K562 (cell line): ENCODE measurements at regions not wholly inside any gene's neighbourhood (a gene's known extent, or its start where the extent isn't known, plus 50 kb on each side); places are given as distances from the start of the nearest gene placed in this dataset.

Source experiments
- BDP1 ChIP-seq: IDR thresholded peaks from 3 replicates; pipeline ENCODE4 v1.6.1; 2011; ENCODE audit not compliant: insufficient read length, insufficient read depth
- E2F3 ChIP-seq: fragments of 250-450 bp; sonication (Bioruptor Pico); IDR thresholded peaks from 2 replicates; pipeline ENCODE4 v1.4.0; 2020; ENCODE audit warnings: mild to moderate bottlenecking
- HDAC8 ChIP-seq: fragments of 450-650 bp; IDR thresholded peaks from 2 replicates; pipeline ENCODE4 v1.6.1; 2016; ENCODE audit warnings: mild to moderate bottlenecking, missing genetic modification characterization, moderate library complexity, missing compliant biosample characterization
- KDM4B ChIP-seq, 2 experiments: fragments of 450-650 bp in 1 of 2; sonication (generic) in 1 of 2; IDR thresholded peaks; 2 replicates each; pipeline ENCODE4 v1.6.1; 2016 to 2017; ENCODE audit warnings: borderline replicate concordance in 2 of 2, antibody characterized with exemption in 1 of 2, low read depth in 1 of 2, mild to moderate bottlenecking in 1 of 2
- NFE2L1 ChIP-seq: fragments of 450-650 bp; IDR thresholded peaks from 2 replicates; pipeline ENCODE4 v1.6.1; 2016; ENCODE audit warnings: missing genetic modification characterization, low read depth, mild to moderate bottlenecking, missing compliant biosample characterization, moderate library complexity, borderline replicate concordance
- STAG1 ChIP-seq: sonication (generic); formaldehyde crosslinking; IDR thresholded peaks from 2 replicates; pipeline ENCODE4 v1.5.0; 2020; ENCODE audit warnings: missing genetic modification reagents, borderline replicate concordance
- ZFP1 ChIP-seq: fragments of 450-650 bp; formaldehyde crosslinking; IDR thresholded peaks from 2 replicates; pipeline ENCODE4 v1.4.0; 2020; ENCODE audit warnings: mild to moderate bottlenecking, mixed read lengths
- ZNF583 ChIP-seq: fragments of 250-450 bp; sonication (Bioruptor Pico); IDR thresholded peaks from 2 replicates; pipeline ENCODE4 v1.4.0; 2020
- ZNF830 ChIP-seq: fragments of 250-450 bp; sonication (Bioruptor Pico); IDR thresholded peaks from 2 replicates; pipeline ENCODE4 v1.5.0; 2021; ENCODE audit warnings: mild to moderate bottlenecking
- TF ChIP-seq, protein P1 (sequence below), 3 experiments: IDR thresholded peaks in 2 of 3; conservative IDR thresholded peaks in 1 of 3; 2 replicates each; pipeline ENCODE4 v1.5.1; 2011 to 2012; ENCODE audit warnings: low read length in 3 of 3, mild to moderate bottlenecking in 3 of 3, control low read depth in 2 of 3, improper control_type of control experiment in 1 of 3, inconsistent platforms in 1 of 3, low read depth in 1 of 3, mixed read lengths in 1 of 3, moderate library complexity in 1 of 3; ENCODE audit not compliant: insufficient read depth in 2 of 3

DNA sequence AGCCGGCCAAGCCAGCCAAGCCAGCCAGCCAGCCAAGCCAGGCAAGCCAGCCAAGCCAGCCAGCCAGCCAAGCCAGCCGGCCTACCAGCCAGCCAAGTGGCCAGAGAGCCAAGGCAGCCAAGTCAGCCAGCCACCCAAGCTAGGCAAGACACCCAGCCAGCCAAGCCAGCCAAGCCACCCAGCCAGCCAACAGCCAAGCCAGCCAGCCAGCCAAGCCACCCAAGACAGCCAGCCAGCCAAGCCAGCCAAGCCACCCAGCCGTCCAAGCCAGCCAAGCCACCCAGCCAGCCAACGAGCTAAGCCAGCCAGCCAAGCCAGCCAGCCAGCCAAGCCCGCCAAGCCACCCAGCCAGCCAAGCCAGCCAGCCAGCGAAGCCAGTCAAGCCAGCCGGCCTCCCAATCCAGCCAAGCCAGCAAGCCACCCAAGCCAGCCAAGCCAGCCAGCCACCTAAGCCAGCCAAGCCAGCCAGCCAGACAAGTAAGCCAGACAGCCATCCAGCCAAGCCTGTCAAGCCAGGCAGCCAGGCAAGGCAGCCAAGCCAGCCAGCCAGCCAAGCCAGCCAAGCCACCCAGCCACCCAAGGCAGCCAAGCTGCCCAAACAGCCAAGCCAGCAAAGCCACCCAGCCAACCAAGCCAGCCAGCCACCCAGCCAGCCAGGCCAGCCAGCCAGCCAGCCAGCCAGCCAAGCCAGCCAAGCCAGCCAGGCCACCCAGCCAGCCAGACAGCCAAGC, 200.5 kb downstream of the GOLGA6L6 start (continued):
- TF ChIP-seq, protein P1, sequence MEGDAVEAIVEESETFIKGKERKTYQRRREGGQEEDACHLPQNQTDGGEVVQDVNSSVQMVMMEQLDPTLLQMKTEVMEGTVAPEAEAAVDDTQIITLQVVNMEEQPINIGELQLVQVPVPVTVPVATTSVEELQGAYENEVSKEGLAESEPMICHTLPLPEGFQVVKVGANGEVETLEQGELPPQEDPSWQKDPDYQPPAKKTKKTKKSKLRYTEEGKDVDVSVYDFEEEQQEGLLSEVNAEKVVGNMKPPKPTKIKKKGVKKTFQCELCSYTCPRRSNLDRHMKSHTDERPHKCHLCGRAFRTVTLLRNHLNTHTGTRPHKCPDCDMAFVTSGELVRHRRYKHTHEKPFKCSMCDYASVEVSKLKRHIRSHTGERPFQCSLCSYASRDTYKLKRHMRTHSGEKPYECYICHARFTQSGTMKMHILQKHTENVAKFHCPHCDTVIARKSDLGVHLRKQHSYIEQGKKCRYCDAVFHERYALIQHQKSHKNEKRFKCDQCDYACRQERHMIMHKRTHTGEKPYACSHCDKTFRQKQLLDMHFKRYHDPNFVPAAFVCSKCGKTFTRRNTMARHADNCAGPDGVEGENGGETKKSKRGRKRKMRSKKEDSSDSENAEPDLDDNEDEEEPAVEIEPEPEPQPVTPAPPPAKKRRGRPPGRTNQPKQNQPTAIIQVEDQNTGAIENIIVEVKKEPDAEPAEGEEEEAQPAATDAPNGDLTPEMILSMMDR (IDR thresholded peaks at IDR 0.05 in 2 of 3, conservative IDR thresholded peaks at IDR 0.05 in 1 of 3; ENCODE audit: insufficient read depth in 2 of 3, low read depth in 1 of 3, low read length in 3 of 3): 0 out of 6 replicates have a peak, but pooled peaks of 1 of the 3 experiments have one; percentile 4
- TF ChIP-seq ZNF830 (CRISPR knock-in tag) (no peak), NFE2L1 (tag) (no peak), STAG1 (CRISPR knock-in tag) (0 out of 2 replicates have a peak, but pooled peaks have one; percentile 2), ZNF583 (CRISPR knock-in tag) (0 out of 2 replicates have a peak, but pooled peaks have one; percentile 37), BDP1 (no peak), KDM4B (IDR thresholded peaks at IDR 0.05; ENCODE audit: borderline replicate concordance in 2 of 2, low read depth in 1 of 2) (no peak), ZFP1 (CRISPR knock-in tag) (no peak), E2F3 (CRISPR knock-in tag) (peak; percentile 54; the same call in 1 of the 2 replicates), HDAC8 (tag) (no peak)
